Retinal pigment epithelial cell (primary cell): ENCODE measurements at regions not wholly inside any gene's neighbourhood (a gene's known extent, or its start where the extent isn't known, plus 50 kb on each side); places are given as distances from the start of the nearest gene placed in this dataset.
A peak's percentile ranks its signal among the peaks of the same experiment; 100 is the strongest.
"Not testable (repeated sequence)": the region's sequence is repeated elsewhere in the genome, so short reads cannot be mapped to it uniquely, and the experiment has no call there.

Experiments used
- DNase-seq: peaks from one replicate; pipeline ENCODE4 v3.0.0-alpha.2; 2010; ENCODE audit warnings: low read depth
- H3K4me3 ChIP-seq: 2 replicates; pipeline ENCODE4 v1.5.1; 2011; ENCODE audit warnings: mild to moderate bottlenecking, low read length, control low read depth, moderate library complexity
- CTCF ChIP-seq: conservative IDR thresholded peaks from 2 replicates; pipeline ENCODE4 v1.5.1; 2011; ENCODE audit warnings: low read depth, low read length, control low read depth, inconsistent platforms

GRCh38 chr4:130026185-130026584, 930.2 kb downstream of the C4orf33 start:
- TF ChIP-seq CTCF: no peak
- no peak overlapping the region for H3K4me3 ChIP-seq
- DNase-seq: no peak

DNA sequence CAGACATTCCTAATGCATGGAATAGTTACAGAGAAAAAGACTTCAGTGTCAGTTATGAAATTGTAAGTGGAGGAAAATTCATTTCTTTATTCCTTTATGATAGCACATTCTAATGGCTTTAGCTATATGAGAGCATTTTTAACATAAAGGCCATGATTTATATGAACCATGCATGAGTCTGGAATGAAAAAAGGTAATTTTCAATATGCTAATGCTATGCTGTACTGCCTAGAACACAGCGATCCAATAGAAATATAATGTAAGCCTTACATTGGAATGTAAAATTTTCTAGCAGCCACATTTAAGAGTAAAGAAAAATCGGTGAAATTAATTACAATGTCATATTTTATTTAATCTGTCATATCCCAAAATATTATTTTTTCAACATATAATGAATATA, 932.0 kb downstream of the C4orf33 start:
- no peak for TF ChIP-seq CTCF
- H3K4me3 ChIP-seq: no peak overlapping the region
- DNase-seq: no peak

- TF ChIP-seq CTCF: no peak
- peak; percentile 9 for DNase-seq
- H3K4me3 ChIP-seq: no peak overlapping the region
These were observed 932.6 kb downstream of the C4orf33 start for GRCh38 chr4:130028552-130028951.

DNA sequence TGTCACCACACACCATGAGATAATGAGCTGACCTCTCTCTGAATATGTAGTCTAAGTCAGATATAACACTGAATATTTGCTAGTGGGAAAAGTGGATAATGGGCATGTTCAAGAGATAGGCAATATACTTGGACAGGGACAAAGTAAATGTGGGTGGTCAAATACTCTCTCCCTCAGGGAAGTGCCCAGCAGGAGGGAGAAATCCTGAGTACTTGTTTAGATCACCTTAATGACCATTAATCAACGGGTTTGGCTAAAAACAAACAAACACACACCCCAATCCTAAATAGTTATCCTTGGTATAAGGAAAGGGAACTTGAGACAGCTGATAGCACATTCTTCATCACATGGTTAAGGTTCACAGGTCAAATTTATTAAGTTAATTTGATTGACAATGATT, 933.5 kb downstream of the C4orf33 start:
- no peak for DNase-seq
- no peak for TF ChIP-seq CTCF

GRCh38 chr4:130031858-130032257, 935.9 kb downstream of the C4orf33 start:
- no peak for DNase-seq
- H3K4me3 ChIP-seq: no peak overlapping the region
- no peak for TF ChIP-seq CTCF

More for the DNA sequence above, 933.5 kb downstream of the C4orf33 start:
- no peak overlapping the region for H3K4me3 ChIP-seq

DNA sequence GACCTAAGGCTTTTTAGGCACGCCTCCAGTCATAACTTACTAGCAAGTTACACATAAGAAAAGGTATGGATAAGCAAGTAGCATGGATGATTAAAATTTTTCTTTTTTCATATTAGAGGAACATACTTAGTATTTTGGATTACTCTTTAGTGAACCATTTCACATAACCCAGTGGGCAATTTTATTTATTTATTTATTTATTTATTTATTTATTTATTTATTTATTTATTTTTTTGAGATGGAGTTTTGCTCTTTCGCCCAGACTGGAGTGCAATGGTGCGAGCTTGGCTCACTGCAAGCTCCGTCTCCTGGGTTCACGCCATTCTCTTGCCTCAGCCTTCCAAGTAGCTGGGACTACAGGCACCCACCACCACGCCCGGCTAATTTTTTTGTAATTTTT, 937.7 kb downstream of the C4orf33 start:
- not testable (repeated sequence) for DNase-seq

DNA sequence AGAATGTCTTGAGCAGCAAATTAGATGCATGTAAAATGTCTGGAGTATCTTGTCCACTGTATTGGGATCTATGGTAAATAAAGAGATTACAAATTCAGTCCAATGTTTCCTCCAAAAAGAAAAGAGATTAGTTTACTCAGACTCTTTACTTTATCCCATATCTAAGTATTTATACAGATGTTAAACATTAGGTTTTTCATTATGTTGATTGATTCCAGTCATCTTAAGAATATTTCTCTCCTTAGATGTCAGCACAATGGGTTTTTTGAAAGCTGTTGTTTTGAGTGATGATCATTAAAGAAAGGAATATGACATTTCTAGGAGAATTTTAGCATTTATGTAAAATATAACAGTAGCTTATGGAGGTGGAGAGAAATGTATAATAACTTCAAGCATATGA, 938.9 kb downstream of the C4orf33 start:
- no peak for DNase-seq
- TF ChIP-seq CTCF: no peak
- H3K4me3 ChIP-seq: no peak overlapping the region

More for the DNA sequence above, 937.7 kb downstream of the C4orf33 start:
- not testable (repeated sequence) for H3K4me3 ChIP-seq

DNA sequence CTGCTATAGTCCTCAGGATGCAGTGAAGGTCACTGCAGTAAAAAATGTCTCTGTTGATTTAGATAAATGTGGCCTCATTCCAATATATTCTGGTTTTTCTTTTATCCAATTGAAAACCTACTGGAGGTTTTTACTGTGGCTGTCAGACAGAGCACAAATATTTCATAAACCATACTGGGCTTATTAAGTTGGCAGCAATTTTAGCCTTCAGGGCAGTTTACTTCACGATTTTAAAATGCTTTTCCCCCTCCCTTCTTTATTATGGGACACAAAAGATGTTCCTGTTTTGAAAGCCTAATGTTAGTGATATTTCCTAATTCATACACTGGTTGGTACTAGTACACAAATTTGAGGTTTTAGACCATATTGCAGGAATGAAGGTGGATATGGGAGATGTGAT, 939.4 kb downstream of the C4orf33 start:
- no peak for DNase-seq
- H3K4me3 ChIP-seq: no peak overlapping the region
- no peak for TF ChIP-seq CTCF

DNA sequence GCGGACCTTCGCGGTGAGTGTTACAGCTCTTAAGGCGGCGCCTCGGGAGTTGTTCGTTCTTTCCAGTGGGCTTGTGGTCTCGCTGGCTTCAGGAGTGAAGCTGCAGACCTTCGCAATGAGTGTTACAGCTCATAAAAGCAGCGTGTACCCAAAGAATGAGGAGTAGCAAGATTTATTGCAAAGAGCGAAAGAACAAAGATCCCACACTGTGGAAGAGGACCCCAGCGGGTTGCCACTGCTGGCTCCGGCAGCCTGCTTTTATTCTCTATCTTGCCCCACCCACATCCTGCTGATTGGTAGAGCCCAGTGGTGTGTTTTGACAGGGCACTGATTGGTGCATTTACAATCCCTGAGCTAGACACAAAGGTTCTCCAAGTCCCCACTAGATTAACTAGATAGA, 941.9 kb downstream of the C4orf33 start:
- not testable (repeated sequence) for DNase-seq, H3K4me3 ChIP-seq

GRCh38 chr4:130038540-130038939, 942.6 kb downstream of the C4orf33 start:
- not testable (repeated sequence) for DNase-seq, H3K4me3 ChIP-seq
